DMS53 treated with DMSO at 0.1 percent for 48 hours (cell line): ENCODE measurements at regions not wholly inside any gene's neighbourhood (a gene's known extent, or its start where the extent isn't known, plus 50 kb on each side); places are given as distances from the start of the nearest gene placed in this dataset.
A peak's percentile ranks its signal among the peaks of the same experiment; 100 is the strongest.

ENCODE experiments used
- DNase-seq: peaks from one replicate; lab custom pipeline; 2025; ENCODE audit not compliant: unreplicated experiment; lab: John Stamatoyannopoulos, UW

- no peak for DNase-seq
These were observed 84.2 kb upstream of the MAPK4 start for GRCh38 chr18:50475538-50476193.

- DNase-seq = no peak
These were observed 67.8 kb upstream of the MAPK4 start for GRCh38 chr18:50492097-50492496.

GRCh38 chr18:50494569-50494968 lies 65.3 kb upstream of the MAPK4 start:
- no peak for DNase-seq

- DNase-seq = no peak
These were observed 53.5 kb upstream of the MAPK4 start for GRCh38 chr18:50506362-50506761.

- peak; percentile 26 for DNase-seq
These were observed 52.7 kb upstream of the MAPK4 start for GRCh38 chr18:50507120-50507590.

- DNase-seq = no peak
These were observed 51.7 kb upstream of the MAPK4 start for GRCh38 chr18:50508228-50508627.

GRCh38 chr18:50509012-50509411 lies 50.9 kb upstream of the MAPK4 start:
- DNase-seq = no peak
